ENCODE measurements at regions not wholly inside any gene's neighbourhood (a gene's known extent, or its start where the extent isn't known, plus 50 kb on each side); places are given as distances from the start of the nearest gene placed in this dataset.
"Not testable (repeated sequence)": the region's sequence is repeated elsewhere in the genome, so short reads cannot be mapped to it uniquely, and the experiment has no call there.

- Mint-ChIP-seq H3K27ac (ENCODE audit: unreplicated experiment) (no peak overlapping the region), H3K36me3 (ENCODE audit: low read depth, unreplicated experiment) (no peaks in the 10 kb centered on the region), H3K9me3 (ENCODE audit: unreplicated experiment) (peaks cover 5% of the 10 kb centered on the region), H3K4me3 (ENCODE audit: unreplicated experiment) (no peak overlapping the region), H3K4me1 (ENCODE audit: unreplicated experiment) (no peaks in the 10 kb centered on the region), H3K27me3 (ENCODE audit: unreplicated experiment) (peaks cover 4% of the 10 kb centered on the region)
- TF ChIP-seq, protein P1, sequence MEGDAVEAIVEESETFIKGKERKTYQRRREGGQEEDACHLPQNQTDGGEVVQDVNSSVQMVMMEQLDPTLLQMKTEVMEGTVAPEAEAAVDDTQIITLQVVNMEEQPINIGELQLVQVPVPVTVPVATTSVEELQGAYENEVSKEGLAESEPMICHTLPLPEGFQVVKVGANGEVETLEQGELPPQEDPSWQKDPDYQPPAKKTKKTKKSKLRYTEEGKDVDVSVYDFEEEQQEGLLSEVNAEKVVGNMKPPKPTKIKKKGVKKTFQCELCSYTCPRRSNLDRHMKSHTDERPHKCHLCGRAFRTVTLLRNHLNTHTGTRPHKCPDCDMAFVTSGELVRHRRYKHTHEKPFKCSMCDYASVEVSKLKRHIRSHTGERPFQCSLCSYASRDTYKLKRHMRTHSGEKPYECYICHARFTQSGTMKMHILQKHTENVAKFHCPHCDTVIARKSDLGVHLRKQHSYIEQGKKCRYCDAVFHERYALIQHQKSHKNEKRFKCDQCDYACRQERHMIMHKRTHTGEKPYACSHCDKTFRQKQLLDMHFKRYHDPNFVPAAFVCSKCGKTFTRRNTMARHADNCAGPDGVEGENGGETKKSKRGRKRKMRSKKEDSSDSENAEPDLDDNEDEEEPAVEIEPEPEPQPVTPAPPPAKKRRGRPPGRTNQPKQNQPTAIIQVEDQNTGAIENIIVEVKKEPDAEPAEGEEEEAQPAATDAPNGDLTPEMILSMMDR (IDR thresholded peaks at IDR 0.05; ENCODE audit: unreplicated experiment): no peak
- no peak for DNase-seq (ENCODE audit: low spot score)
Observed at GRCh38 chr12:61282790-61283575, 977.2 kb upstream of the USP15 start.

- Mint-ChIP-seq H3K4me1 (ENCODE audit: unreplicated experiment) (no peaks in the 10 kb centered on the region), H3K27ac (ENCODE audit: unreplicated experiment) (no peak overlapping the region), H3K9me3 (ENCODE audit: unreplicated experiment) (peaks cover 11% of the 10 kb centered on the region), H3K4me3 (ENCODE audit: unreplicated experiment) (no peak overlapping the region), H3K27me3 (ENCODE audit: unreplicated experiment) (peaks cover 5% of the 10 kb centered on the region), H3K36me3 (ENCODE audit: low read depth, unreplicated experiment) (no peaks in the 10 kb centered on the region)
- TF ChIP-seq, protein P1 (IDR thresholded peaks at IDR 0.05; ENCODE audit: unreplicated experiment): no peak
- no peak for DNase-seq (ENCODE audit: low spot score)
Observed at GRCh38 chr12:61290473-61290872, 969.7 kb upstream of the USP15 start.

DNA sequence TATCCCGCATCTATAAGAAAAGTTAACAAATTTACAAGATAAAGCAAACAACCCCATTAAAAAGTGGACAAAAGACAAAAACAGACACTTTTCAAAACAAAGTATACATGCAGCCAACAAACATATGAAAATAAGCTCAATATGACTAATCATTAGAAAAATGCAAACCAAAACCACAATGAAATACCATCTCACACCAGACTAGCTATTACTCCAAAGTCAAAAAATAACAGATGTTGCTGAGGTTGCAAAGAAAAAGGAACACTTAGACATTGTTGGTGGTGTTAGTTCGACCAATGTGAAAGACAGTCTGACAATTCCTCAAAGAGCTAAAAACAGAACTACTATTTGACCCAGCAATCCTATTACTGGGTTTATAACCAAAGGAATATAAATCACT, 968.6 kb upstream of the USP15 start:
- H3K4me3 Mint-ChIP-seq (ENCODE audit: unreplicated experiment): no peak overlapping the region
- H3K36me3 Mint-ChIP-seq (ENCODE audit: low read depth, unreplicated experiment): no peaks in the 10 kb centered on the region
- H3K9me3 Mint-ChIP-seq (ENCODE audit: unreplicated experiment): peaks cover 11% of the 10 kb centered on the region

DNA sequence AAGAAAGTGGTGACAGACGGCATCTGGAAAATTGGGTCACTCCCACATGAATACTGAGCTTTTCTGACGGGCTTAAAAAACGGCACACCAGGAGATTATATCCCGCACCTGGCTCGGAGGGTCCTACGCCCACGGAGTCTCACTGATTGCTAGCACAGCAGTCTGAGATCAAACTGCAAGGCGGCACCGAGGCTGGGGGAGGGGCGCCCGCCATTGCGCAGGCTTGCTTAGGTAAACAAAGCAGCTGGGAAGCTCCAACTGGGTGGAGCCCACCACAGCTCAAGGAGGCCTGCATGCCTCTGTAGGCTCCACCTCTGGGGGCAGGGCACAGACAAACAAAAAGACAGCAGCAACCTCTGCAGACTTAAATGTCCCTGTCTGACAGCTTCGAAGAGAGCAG, 966.2 kb upstream of the USP15 start:
- H3K27ac Mint-ChIP-seq (ENCODE audit: unreplicated experiment); H3K36me3 Mint-ChIP-seq (ENCODE audit: low read depth, unreplicated experiment); DNase-seq (ENCODE audit: low spot score); H3K9me3 Mint-ChIP-seq (ENCODE audit: unreplicated experiment); H3K4me1 Mint-ChIP-seq (ENCODE audit: unreplicated experiment); H3K4me3 Mint-ChIP-seq (ENCODE audit: unreplicated experiment); H3K27me3 Mint-ChIP-seq (ENCODE audit: unreplicated experiment): not testable (repeated sequence)

More for the DNA sequence above, 968.6 kb upstream of the USP15 start:
- Mint-ChIP-seq H3K4me1 (ENCODE audit: unreplicated experiment) (no peaks in the 10 kb centered on the region), H3K27ac (ENCODE audit: unreplicated experiment) (no peak overlapping the region), H3K27me3 (ENCODE audit: unreplicated experiment) (peaks cover 1% of the 10 kb centered on the region)
- TF ChIP-seq, protein P1 (IDR thresholded peaks at IDR 0.05; ENCODE audit: unreplicated experiment): no peak
- DNase-seq (ENCODE audit: low spot score): no peak

GRCh38 chr12:61301817-61302216, 958.4 kb upstream of the USP15 start:
- H3K4me1 Mint-ChIP-seq (ENCODE audit: unreplicated experiment): no peaks in the 10 kb centered on the region
- DNase-seq (ENCODE audit: low spot score): no peak
- H3K4me3 Mint-ChIP-seq (ENCODE audit: unreplicated experiment): no peak overlapping the region
- TF ChIP-seq, protein P1 (IDR thresholded peaks at IDR 0.05; ENCODE audit: unreplicated experiment): no peak
- H3K27ac Mint-ChIP-seq (ENCODE audit: unreplicated experiment): no peak overlapping the region
- H3K36me3 Mint-ChIP-seq (ENCODE audit: low read depth, unreplicated experiment): no peaks in the 10 kb centered on the region
- no peaks in the 10 kb centered on the region for H3K27me3 Mint-ChIP-seq (ENCODE audit: unreplicated experiment)
- no peaks in the 10 kb centered on the region for H3K9me3 Mint-ChIP-seq (ENCODE audit: unreplicated experiment)

Measured in endothelial cell (in vitro differentiated cells).